NCI-H1417 (cell line): ENCODE measurements at regions not wholly inside any gene's neighbourhood (a gene's known extent, or its start where the extent isn't known, plus 50 kb on each side); places are given as distances from the start of the nearest gene placed in this dataset.

Source experiments
- DNase-seq, 3 experiments: peaks; one replicate each; lab custom pipeline; 2025; lab: John Stamatoyannopoulos, UW

DNA sequence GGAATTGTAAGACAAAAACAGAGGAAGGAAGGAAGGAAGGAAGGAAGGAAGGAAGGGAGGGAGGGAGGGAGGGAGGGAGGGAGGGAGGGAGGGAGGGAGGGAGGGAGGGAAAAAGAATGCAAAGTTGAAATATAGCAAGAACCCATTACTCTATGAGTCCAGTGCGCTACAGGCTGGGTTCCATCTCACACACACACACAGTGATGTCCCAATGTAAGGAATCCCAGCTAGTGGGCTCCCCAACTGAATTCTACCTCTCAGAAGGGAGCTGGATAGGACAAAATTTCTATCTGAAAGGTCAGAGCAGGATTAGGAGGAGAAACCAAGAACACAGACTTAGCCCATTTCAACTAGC is 173.4 kb downstream of the DAD1 start:
- DNase-seq = no peak

DNA sequence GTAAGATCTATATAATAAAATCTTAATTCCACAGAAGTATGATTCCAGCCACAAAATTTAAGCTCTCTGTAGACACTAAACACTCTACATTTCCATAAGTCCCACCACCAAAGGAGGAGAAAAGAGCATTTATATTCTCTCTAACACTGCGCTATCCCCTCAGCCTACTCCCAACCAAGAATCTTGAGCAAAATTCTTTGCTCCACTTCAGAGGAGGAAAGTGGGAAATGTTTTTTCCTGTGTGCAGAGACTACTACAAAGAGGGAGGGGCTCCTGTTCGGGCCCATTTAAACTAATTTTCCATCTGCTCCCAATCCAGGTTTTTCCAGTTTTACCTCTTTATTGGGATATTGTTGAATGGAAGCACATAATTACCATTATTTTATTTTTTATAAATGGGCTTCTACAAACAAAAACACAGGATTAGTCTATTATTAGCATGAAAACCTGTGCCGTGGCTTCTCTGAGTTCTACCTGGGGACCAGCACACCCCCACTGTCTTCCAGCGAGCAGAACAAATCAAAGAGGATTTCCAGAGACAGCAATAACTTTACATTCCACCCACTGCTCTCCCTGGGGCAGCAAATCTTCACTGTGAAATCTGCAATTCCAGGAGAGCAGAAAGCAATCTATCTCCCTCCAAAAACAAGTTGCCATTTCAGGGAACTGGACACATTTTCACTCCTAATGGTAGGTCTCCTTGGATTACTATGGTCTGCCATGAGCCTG is 174.0 kb downstream of the DAD1 start:
- DNase-seq = no peak

DNA sequence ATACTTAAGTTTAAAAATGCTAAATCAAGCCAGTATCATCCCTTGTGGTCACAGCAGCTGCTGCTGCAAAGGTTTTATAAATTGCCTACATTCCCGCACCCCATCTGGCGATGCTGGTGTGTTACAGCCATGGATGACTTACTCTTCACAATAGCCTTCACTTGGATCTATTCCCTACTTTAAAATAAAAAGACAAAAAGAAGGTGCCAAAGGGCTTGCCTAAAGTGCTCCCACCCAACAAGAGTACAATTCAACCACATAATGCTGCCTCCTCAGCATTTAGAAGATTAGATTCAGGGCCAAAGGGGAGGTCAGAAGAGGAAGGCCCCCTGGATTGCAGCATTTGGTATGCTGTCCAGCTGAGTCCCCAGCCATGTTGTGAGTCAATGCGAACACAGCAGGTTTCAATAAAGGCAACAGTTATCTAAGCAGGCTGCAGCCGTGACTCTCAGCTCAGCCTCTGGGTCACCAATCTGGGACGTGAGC is 176.1 kb downstream of the DAD1 start:
- no peak for DNase-seq

DNA sequence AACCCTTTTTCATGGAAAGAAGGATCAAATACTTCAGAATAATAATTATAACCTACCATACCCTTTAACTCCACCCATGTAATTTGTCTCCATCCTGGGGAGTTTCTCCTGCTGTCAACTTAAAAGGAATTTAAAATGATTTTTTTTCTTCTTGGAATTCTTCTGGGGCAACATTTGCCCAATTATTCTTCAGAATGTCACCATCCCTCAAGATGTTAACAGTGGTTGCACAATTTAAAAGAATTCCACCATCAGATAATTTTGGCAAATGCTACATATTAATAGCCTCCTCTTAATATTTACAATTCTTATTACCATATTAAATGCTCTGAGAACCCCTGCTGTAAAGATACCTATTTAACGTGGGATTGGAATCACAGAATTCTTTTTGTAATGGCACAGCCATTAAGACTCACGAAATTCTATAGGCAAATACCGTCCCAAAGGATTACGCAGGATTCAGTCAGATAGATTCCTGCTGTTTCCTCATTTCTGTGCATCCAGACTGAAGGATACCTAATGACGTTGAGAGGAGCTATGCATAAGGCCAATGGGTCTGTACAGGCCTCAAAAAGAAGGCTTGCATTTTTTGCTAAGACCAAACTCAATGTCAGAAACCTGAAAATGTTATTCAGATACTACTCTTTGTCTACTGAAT is 177.5 kb downstream of the DAD1 start:
- no peak for DNase-seq

DNA sequence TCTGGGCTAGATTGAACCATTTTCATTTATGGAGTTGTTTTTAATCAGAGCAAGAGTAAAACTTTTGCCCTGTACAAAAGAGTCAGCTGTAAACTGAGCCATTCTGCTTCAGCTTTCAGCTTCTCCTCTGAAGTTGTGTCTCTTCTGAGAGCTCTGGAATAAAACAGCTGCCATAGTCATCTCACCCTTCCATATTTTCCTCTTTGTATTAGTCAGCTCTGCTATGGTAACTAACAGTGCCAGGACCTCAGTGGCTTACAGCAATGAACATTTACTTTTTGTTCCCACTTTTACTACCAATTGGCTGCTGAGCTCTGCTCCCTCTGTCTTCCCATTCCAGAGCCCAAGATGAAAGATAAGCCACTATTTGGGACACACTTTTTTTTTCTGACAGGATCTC is 178.5 kb downstream of the DAD1 start:
- DNase-seq = no peak

DNA sequence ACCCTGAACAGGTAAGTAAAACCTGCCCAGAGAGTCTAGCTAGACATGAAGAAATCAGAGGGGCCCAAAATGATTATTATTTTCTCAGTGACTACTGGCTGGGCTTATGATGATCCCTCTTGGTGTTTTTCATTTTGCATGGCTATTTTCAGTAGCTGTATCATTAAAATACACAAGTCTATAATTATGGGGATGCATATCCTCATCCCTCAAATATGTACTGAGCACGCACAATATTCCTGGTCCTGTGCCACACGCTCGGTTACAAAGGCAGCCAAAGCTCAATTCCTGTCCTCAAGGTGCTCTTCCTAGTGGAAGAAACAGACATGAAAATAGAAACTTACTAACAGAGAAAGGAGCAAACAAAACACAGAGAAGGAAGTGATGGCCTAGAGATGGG is 180.0 kb downstream of the DAD1 start:
- DNase-seq = no peak

DNA sequence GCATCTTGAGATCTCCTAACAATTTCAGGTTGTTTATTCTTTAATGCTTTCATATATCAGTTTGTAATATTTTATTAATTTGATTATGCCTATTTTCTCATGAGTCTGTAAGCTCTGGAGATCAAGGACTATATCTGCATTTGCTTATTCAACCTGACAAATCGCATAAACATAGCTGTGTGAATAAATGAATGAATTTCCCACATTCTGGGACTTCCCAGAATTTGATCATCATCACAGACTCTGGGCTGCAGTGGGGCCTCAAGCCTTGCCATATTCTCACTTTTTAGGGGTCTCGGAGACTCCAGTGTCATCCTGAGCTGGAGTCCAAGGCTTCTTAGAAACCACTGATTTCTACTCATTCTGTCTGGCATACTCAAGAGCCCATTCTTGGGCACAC is 180.5 kb downstream of the DAD1 start:
- DNase-seq = no peak

DNA sequence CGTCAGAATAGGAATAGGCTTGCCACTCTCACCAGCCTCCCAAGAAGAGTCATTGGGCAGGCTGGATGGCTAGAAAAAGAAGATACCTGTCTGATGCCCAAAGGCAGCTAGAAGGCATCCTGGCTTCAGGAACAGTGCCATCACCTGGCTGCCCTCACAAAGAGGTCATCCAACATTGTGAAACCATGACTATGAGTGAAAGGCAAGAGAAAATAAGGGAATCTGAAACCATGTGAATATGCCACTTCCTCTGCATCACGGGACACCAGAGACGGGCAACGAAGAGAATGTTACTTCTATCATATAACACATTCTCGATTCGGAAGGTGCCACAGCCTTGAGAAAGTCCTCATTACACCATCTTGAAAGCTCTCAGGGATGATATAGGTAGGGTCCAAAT is 182.0 kb downstream of the DAD1 start:
- DNase-seq = no peak

DNA sequence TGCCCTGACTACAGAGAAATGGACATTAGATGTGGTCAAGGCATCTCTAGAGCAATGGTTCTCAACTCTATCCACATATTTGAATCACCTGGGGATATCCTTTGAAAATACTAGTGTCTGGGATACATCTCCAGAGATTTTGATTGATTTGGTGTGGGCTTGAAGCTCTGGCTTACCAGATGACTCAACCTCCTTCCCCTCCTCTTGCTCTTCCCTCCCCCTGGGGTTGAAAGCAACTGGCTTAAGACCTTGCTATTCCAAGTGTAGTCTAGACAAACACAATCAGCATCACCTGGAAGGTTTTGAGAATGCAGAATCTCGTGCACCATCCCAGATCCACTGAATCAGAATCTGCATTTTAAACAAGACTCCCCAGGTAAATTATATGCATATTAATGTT is 183.8 kb downstream of the DAD1 start:
- DNase-seq = no peak

DNA sequence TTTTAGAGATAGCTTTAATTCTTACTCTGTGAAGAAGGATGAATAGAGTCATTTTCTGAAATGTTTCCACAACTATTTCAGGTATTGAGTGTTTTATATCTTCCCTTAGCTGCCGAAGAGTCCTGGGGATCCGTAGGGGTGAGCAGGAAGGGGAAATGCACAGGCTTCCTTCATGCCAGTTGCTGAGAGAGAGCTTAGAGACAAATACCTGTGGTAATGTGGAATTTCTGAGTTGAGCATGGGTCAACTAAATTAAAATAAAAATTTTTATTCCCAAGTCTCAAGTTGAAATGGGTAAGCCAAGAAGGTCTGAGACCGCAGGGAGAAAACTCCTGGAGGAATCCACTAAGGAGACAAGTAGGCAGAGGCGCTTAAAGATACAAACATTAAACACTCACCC is 185.7 kb downstream of the DAD1 start:
- no peak for DNase-seq

DNA sequence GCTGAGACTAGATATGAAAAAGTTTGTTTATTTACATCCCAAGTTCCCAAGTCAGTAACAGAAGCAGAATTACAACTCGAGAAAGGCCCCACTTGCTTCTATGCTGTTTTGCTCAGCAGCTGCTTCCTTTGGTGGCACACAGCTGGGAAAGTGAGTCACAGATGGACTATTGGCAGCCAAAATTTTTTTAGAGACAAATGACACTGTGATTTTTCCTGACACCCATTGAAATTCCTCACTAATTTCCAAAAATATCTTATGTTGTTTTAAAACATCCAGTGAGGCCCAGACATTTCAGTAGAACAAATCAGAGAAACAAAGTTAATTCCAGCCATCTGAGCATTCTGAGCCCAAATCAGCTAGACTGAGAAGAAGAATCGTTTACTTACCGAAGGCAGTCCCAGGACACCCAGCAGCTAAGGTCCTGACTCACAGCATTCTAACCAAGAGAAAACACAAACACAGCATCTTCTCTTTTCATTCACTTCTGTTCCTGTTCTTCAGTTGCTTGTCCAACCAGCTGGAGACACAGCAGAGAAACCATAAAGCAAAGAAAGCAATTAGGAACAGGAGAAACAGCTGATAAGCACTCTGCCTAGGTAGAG is 188.3 kb downstream of the DAD1 start:
- DNase-seq = no peak

DNA sequence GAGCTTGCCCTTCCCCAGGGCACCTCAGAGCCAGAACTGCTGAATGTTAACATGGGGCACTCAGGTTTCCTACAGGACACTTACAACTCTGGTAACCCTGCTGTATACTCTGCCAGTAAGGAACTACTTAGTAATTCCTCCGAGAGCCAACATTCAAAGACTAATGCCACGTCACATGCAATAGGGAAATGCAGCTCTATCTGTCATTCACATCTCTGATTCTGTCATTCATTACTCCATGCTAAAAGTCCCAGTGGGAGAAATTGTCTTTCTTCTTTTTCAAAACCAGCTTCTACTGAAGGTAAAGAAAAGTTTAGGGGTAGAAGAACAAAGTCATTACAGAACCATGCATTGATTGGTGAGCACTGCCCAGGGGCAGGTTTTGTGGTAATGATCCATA is 189.2 kb downstream of the DAD1 start:
- no peak for DNase-seq

DNA sequence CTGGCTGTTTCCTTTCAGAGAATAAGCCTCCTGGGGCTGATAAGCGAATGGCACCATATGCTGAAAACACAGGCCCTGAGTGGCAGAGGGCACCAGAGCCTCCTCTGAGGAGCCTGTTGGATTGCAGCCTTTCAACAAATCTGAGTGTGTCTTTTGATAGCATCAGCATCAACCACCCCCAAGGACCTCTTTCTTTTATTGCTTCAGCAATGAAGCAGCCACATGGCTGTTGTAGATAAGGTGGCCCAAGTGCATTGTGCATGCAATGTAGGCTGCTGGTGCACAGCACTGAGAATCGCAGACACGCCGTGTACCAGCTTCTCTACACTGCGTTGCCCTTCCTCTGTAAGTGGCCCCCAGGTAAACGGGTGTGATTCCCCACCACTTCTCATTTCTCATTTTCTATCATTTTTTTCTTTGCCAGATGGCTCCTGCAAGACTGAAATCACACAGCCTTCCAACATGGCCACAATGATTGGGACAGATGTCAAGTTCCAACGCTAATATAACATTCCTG is 191.7 kb downstream of the DAD1 start:
- DNase-seq = no peak

DNA sequence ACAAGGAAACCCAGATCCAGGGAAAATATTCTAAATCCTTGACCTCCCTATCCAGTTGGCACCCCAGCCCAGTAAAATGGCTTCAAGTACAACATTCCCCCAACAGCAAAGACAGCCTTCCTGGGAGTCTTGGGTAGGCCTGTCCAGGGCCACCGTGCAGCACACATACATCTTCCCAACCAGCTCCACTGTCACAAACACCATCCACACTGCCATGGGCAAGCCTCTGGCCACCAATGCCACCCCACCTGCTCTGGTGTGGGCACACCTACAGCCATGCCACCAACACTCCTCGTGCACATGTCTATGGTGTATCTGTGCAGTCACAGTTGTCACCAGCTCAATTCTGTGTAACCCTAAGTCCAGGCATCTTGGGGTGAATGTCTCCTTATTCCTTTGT is 193.2 kb downstream of the DAD1 start:
- no peak for DNase-seq

DNA sequence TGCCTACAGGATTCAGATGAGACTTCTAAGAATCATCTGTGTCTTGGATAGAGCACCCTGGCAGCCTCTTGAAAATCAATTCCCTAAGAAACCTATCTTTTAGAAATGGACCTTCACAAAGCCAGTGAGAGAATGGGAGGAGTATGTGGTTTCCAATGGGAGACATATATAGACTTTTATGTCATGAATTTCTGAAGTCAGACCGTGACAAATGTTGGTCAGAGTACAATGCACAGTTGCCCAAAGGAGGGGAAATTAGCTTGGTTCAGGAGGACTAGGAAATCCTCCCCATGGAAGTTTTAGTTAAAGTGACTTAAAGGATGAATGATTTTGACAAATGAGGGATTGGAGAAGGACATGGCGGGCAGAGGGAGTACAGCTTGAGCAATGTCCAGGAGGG is 194.4 kb downstream of the DAD1 start:
- no peak for DNase-seq

DNA sequence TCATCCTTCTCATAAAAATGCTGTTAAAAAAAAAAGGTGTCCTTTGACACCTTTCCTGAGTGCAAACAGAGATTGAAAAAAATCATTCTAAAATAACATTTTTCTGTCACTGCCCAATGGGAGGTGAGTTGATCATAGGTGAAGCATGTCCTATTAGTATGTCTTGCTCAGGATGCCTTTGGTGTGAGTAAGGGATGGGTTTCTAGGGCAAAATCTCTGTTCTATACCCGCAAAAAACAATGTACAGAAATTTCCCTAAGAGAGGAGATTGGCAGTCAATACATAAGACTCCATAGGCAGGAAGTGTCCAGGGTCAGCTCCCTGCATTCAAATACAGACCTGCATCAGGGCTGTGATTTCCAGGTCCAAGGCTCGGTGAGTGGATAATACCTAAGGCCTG is 195.2 kb downstream of the DAD1 start:
- DNase-seq = no peak

DNA sequence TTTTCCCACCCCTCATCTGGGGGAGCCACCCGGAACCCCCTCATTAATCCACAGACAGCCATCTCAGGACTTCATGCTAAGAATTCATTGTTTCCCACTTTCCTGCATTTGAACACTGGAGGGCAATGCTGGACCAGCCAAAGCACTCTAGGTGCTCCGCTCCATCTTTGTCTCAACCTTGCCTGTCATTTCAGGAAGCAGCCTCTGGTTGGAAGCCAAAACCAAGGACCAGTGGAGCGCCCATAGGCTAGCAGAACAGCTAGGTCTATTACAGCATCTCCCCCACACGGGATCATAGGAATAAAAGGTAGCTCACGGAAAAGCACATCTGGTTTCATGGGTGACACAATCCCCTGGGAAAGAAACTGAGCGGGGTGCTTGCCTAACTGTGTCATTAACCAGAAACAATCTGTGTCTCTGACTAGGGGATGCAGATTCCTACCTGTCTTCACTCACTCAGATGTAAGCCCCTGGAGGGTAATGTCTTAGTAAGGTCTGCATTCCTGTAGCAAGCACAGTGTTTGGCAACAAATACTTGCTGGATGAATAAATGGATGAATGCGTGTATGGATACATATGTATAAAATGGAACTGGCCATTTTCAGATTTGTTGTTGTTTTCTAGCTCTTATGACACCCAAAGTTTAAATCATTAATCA is 197.0 kb downstream of the DAD1 start:
- DNase-seq = peak in 2 of 3 experiments; percentile 29 to 61

DNA sequence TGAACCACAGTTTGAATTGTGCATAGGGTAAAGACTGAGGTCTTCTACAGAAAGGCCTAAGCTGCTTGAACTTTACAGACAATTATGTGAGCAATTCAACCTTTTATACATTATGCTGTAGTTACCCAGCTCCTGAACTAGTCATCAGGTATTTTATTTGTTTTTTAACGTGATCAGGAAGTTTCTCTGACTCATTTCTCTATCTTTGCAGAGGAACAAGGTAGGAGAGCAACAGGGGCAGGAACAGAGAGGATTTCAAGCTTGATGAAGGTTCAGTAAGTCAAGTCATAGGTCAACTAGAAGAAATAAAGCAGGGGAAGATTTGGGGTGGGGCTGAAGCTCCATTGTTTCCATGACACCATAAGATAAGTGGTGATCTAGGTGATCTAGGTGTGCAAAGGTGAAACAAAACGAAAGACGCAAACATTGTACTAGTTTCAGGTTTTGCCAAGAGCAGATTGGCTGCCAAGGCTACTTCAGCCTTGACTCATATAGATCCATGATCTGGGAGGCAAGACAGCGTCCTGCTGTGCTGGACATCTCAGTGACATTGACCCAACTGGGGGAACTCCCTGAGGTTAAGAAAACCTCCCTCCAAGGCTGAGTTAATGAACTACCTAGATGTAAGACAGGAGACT is 198.1 kb downstream of the DAD1 start:
- no peak for DNase-seq

DNA sequence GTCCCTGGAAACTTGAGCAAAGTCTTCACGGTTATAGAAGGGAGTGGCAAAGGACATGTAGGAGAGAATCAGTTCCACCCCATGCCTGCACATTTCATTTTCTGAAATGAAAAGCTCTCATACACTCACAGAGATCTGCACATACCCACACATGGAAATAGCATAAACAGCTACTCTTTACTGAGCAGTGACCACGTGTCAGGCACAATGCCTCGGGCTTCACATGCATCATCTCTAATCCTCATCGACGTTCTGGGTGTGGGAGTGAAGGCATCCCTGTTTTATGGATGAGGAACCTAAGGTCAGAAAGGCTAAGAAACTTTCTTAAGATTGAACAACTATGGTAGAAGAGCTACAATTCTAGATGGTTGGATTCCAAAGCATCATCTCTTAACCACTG is 198.8 kb downstream of the DAD1 start:
- no peak for DNase-seq

DNA sequence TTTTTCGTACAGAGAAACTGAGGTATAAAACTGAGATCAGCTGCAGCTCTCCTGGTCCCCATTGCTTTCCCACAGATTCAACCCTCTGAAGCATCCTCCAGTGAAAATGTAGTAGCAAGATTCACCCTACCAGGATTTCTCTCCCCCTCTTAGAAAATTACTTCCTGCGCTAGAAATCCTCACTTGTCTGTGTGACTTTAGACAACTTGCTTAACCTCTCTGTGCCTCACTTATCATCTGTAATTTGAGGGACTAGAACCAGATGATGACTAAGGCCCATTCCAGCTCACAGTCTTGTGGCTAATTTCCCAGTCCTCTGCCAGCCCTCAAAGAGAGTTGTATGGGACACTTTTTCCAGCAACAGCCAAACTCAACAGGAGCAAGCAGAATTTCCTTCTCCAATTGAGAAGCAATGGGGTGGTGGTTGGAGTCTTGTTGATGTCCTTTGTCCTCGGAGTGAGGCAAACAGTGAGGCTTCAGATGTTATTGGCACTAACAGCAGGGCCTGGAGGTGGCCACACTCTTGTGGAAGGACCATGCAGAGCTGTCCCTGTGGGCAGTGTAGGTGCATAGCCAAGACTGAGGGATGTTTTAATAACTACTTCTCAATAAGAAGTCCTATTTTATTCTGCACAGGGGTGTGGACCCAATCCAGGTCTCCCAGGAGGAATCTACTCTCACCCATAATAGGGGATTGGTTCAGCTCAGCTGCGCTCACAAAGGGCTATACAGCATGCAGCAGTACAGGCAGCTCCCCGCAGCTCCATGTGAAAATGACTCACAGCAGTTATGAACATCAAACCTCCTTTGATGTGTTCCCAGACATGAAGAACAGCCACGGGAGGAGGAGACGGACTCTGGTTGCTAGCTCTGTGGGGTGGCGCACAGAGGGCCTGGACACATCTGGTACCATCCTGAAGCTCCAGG is 200.1 kb downstream of the DAD1 start:
- DNase-seq = no peak

DNA sequence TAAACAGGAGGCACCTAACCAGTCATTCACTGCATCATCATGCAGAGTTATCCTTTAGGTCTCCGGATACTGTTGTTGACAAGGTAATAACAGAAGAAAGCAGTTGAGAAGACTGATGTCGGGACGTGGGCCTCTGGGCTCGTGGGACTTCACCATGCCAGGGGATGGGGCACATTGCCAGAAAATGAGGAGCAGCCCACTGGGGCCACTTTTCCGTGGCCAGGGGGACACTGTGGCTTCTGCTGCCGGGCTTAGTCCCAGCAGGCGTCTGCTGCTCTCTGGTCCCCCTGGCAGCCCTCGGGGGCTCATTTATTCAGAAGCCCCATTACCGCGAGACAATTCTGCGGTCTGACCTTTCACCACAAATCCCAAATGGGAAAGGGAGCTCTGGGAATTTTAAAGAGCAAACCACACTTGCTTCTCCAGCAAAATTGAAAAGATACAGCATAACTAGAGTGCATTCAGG is 201.2 kb downstream of the DAD1 start:
- peak in 1 of 3 experiments; percentile 29 for DNase-seq
